ENCODE measurements at regions not wholly inside any gene's neighbourhood (a gene's known extent, or its start where the extent isn't known, plus 50 kb on each side); places are given as distances from the start of the nearest gene placed in this dataset.

DNA sequence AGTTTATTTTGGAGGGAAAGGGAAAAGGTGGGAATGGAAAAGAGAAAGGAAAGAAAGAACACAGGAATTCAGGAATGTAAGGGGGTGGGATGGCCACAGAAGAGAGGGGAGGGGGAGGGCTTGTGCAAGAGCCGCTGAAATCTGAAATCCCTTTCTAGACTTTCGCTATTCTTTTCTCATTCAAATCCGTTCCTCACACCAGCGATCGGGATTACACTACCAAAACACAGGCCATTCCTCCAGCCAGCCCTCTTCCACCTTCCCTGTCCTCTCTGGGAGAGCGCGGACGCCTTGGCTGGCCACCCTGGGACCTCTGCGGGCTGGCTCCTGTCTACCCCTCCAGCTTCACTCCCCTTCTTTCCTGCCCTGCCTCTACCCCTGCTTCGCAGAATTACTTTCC is 102.3 kb downstream of the CDCA7 start:
- no peaks in the 10 kb centered on the region for H3K9me3 ChIP-seq
- intact Hi-C loops (cut with DNase I) = no loop called here
- H3K4me1 ChIP-seq = no peaks in the 10 kb centered on the region

DNA sequence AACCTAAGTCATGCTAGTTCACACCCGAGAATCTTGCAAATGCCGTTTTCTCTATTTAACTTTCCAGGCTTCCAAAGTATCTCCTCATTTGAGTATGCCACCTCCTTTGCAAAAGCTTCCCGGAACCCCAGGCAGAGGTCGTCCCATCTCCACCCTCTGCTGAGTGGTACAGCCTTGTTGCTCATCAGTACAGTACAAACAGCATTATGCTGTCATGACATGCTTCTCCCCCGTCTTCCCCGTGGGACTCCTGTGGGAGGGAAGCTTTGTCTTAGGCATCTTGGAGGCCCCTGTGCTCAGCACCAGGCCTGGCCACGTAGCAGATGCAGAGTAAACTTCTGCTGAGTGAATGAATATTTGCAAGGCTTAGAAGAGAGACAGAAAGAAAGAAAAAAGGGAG is 102.7 kb downstream of the CDCA7 start:
- H3K4me1 ChIP-seq = no peaks in the 10 kb centered on the region
- no peak for DNase-seq (ENCODE audit: extremely low spot score in 2 of 2)
- no peak overlapping the region for H3K27ac ChIP-seq
- H3K9me3 ChIP-seq = no peaks in the 10 kb centered on the region
- H3K36me3 ChIP-seq = no peaks in the 10 kb centered on the region
- H3K4me3 ChIP-seq = no peak overlapping the region
- H3K27me3 ChIP-seq = no peaks in the 10 kb centered on the region
- intact Hi-C loops (cut with DNase I) = no loop called here
- no peak for TF ChIP-seq POLR2A (IDR thresholded peaks at IDR 0.05)
- no peak for TF ChIP-seq POLR2AphosphoS5 (IDR thresholded peaks at IDR 0.05; ENCODE audit: insufficient read depth in 1 of 2, low read depth in 1 of 2)
- TF ChIP-seq, protein P1, sequence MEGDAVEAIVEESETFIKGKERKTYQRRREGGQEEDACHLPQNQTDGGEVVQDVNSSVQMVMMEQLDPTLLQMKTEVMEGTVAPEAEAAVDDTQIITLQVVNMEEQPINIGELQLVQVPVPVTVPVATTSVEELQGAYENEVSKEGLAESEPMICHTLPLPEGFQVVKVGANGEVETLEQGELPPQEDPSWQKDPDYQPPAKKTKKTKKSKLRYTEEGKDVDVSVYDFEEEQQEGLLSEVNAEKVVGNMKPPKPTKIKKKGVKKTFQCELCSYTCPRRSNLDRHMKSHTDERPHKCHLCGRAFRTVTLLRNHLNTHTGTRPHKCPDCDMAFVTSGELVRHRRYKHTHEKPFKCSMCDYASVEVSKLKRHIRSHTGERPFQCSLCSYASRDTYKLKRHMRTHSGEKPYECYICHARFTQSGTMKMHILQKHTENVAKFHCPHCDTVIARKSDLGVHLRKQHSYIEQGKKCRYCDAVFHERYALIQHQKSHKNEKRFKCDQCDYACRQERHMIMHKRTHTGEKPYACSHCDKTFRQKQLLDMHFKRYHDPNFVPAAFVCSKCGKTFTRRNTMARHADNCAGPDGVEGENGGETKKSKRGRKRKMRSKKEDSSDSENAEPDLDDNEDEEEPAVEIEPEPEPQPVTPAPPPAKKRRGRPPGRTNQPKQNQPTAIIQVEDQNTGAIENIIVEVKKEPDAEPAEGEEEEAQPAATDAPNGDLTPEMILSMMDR (IDR thresholded peaks at IDR 0.05) = no peak

More for the DNA sequence above, 102.3 kb downstream of the CDCA7 start:
- no peaks in the 10 kb centered on the region for H3K36me3 ChIP-seq
- H3K4me3 ChIP-seq = no peak overlapping the region
- no peak for DNase-seq (ENCODE audit: extremely low spot score in 2 of 2)
- no peaks in the 10 kb centered on the region for H3K27me3 ChIP-seq
- no peak overlapping the region for H3K27ac ChIP-seq
- TF ChIP-seq POLR2AphosphoS5 (IDR thresholded peaks at IDR 0.05; ENCODE audit: insufficient read depth in 1 of 2, low read depth in 1 of 2) = no peak
- no peak for TF ChIP-seq POLR2A (IDR thresholded peaks at IDR 0.05)
- TF ChIP-seq, protein P1 (IDR thresholded peaks at IDR 0.05) = no peak

DNA sequence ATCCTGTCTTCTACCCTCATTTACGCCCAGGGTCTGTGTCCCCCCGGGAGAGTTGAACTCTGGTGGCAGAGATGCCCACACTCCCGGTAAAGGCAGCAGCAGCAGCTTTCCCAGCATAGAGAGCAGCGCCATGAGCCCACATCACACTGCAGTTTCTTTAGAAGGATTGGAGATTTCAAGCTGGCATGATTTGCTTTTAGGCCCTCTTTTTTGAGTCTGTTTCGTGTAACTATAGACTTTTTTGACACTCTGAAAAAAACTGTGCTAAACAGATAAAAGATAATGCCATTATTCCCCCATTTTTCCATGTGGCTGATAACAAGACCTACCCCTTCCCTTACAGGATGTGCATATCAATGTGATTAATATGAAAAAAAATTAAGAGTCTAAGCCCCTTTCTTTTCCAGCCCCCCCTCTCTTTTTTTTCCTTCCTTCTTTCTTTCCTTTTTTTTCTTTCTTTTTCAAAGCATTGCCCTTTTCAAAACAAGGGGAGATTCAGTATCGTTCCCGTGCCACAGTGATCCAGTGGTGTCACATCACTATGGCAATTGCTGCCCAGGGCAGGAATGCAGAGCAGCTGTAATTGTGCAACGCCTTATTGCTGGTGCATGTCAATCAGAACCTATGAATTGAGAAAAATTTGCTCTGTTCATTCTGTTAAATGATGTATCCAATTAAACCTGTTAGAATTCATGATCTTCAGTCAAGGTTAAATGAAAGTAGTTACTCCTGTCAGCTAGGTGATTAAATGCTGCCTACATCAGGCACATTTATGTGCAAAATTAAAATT is 104.5 kb downstream of the CDCA7 start:
- Histone ChIP-seq H3K9me3 (no peaks in the 10 kb centered on the region), H3K27ac (no peak overlapping the region), H3K36me3 (no peaks in the 10 kb centered on the region), H3K4me3 (no peak overlapping the region), H3K27me3 (no peaks in the 10 kb centered on the region), H3K4me1 (no peaks in the 10 kb centered on the region)
- no peak for TF ChIP-seq POLR2A (IDR thresholded peaks at IDR 0.05)
- TF ChIP-seq, protein P1 (IDR thresholded peaks at IDR 0.05) = no peak
- TF ChIP-seq POLR2AphosphoS5 (IDR thresholded peaks at IDR 0.05; ENCODE audit: insufficient read depth in 1 of 2, low read depth in 1 of 2) = no peak
- no peak for DNase-seq (ENCODE audit: extremely low spot score in 2 of 2)
- intact Hi-C loops (cut with DNase I) = no loop called here

DNA sequence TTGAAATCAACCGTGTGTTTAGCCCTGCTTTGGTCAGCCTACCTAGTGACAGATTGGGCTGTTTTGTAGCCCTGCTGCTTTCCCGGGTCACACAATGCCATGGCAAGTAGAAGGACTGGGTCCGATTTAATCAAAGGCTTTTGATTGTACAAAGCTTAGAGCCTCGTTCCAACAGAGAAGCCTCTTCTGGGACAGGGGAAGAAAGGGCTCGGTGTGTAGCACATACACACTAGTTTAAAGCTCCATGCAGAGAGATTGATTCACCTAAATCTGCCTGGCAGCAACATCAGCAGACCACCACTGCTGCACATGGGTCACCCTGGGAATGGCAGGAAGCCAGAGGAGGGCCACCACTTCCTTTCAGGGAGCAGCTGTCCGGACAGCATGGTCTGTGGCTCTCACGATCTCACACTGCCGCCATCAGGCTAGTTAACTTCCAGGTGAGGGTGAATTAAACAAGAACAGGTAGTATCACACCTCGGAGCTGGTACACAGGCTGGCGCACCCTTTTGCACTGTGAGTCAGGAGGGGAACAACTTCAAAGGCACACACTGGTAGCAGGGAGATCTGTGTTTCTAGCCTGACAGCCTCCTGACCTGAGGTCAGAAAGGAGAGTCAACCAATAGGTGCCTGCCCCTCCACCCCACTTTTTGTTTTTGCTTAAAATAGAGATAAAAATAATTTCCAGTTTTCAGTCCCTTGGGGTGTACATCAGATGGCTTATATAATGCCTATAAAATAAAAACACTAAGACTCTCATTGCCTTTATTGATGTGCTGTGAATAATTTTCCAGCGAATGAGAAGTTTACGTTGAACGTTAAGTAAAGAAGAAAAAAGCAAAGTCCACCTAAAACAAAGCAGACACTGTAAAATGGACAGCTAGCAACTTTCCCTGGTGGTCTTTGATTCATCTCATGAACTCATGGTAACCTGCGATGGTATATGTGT is 108.5 kb downstream of the CDCA7 start:
- no peaks in the 10 kb centered on the region for H3K27me3 ChIP-seq
- no peak for DNase-seq (ENCODE audit: extremely low spot score in 2 of 2)
- H3K27ac ChIP-seq = no peak overlapping the region
- H3K4me3 ChIP-seq = no peak overlapping the region
- H3K9me3 ChIP-seq = no peaks in the 10 kb centered on the region
- TF ChIP-seq POLR2A (IDR thresholded peaks at IDR 0.05) (no peak), POLR2AphosphoS5 (IDR thresholded peaks at IDR 0.05; ENCODE audit: insufficient read depth in 1 of 2, low read depth in 1 of 2) (no peak)
- TF ChIP-seq, protein P1 (IDR thresholded peaks at IDR 0.05) = no peak
- H3K4me1 ChIP-seq = no peaks in the 10 kb centered on the region
- intact Hi-C loops (cut with DNase I) = no loop called here
- H3K36me3 ChIP-seq = no peaks in the 10 kb centered on the region

Data from vagina (tissue), 2 donors.